CD4-positive, CD25-positive, alpha-beta regulatory T cell (primary cell): ENCODE measurements at regions not wholly inside any gene's neighbourhood (a gene's known extent, or its start where the extent isn't known, plus 50 kb on each side); places are given as distances from the start of the nearest gene placed in this dataset.

Experiments
- ATAC-seq, 2 donors: fragments of 150-1000 bp; cut with Tn5 transposase; one replicate each; pipeline ENCODE4 v1.10.0; 2021; ENCODE audit warnings: low read depth in 2 of 2, moderate number of reproducible peaks in 2 of 2, moderate library complexity in 1 of 2
- DNase-seq, 3 donors: peaks; one replicate each; pipeline versions ENCODE4 v3.0.0 to v3.0.0-alpha.2; 2012 to 2022; ENCODE audit warnings: mixed read lengths in 1 of 3
- H3K27ac ChIP-seq: one replicate; pipeline ENCODE4 v1.7.0; 2013; ENCODE audit warnings: mild to moderate bottlenecking, low read length; ENCODE audit not compliant: insufficient read depth, poor library complexity, severe bottlenecking
- H3K27me3 ChIP-seq: one replicate; pipeline ENCODE4 v1.7.0; 2013; ENCODE audit warnings: low read length; ENCODE audit not compliant: control insufficient read depth, insufficient read depth
- H3K36me3 ChIP-seq: one replicate; pipeline ENCODE4 v1.7.0; 2013; ENCODE audit warnings: mild to moderate bottlenecking, low read length, moderate library complexity; ENCODE audit not compliant: control insufficient read depth, insufficient read depth
- H3K4me1 ChIP-seq: 2 replicates; pipeline ENCODE4 v1.7.0; 2013; ENCODE audit warnings: mild to moderate bottlenecking, low read length; ENCODE audit not compliant: insufficient read depth, control insufficient read depth, poor library complexity, severe bottlenecking
- H3K4me3 ChIP-seq: one replicate; pipeline ENCODE4 v1.7.0; 2013; ENCODE audit warnings: low read depth, mild to moderate bottlenecking, low read length, moderate library complexity
- H3K9me3 ChIP-seq, 2 experiments: 1 replicate in 1 of 2; 2 replicates in 1 of 2; pipeline ENCODE4 v1.7.0; 2013; ENCODE audit warnings: low read length in 2 of 2, mild to moderate bottlenecking in 1 of 2, moderate library complexity in 1 of 2; ENCODE audit not compliant: control insufficient read depth in 2 of 2
- H3K27ac Mint-ChIP-seq, 3 donors: one replicate each; pipeline ENCODE4 v1.8.0; 2020 to 2022; ENCODE audit warnings: mild to moderate bottlenecking in 3 of 3, mixed read lengths in 3 of 3, moderate library complexity in 2 of 3
- H3K27me3 Mint-ChIP-seq: one replicate; pipeline ENCODE4 v1.8.0; 2022; ENCODE audit warnings: mild to moderate bottlenecking, mixed read lengths
- H3K36me3 Mint-ChIP-seq: one replicate; pipeline ENCODE4 v1.8.0; 2020; ENCODE audit warnings: mixed read lengths
- H3K4me1 Mint-ChIP-seq, 4 donors: one replicate each; pipeline ENCODE4 v1.8.0; 2020 to 2022; ENCODE audit warnings: mixed read lengths in 4 of 4, mild to moderate bottlenecking in 1 of 4
- H3K4me3 Mint-ChIP-seq, 4 donors: one replicate each; pipeline ENCODE4 v1.8.0; 2020 to 2022; ENCODE audit warnings: mild to moderate bottlenecking in 4 of 4, mixed read lengths in 4 of 4, moderate library complexity in 3 of 4
- H3K9me3 Mint-ChIP-seq, 7 donors: one replicate each; pipeline ENCODE4 v1.8.0; 2020 to 2022; ENCODE audit warnings: mixed read lengths in 7 of 7, mild to moderate bottlenecking in 3 of 7, moderate library complexity in 2 of 7

- Histone ChIP-seq H3K27me3 (no peaks in the 10 kb centered on the region), H3K27ac (no peak overlapping the region), H3K4me3 (no peak overlapping the region), H3K4me1 (no peaks in the 10 kb centered on the region), H3K9me3 (no peaks in the 10 kb centered on the region), H3K36me3 (no peaks in the 10 kb centered on the region)
- no peak for DNase-seq
- no peak for ATAC-seq
- no peaks in the 10 kb centered on the region for H3K4me1 Mint-ChIP-seq
- no peaks in the 10 kb centered on the region for H3K27me3 Mint-ChIP-seq
- no peak overlapping the region for H3K27ac Mint-ChIP-seq
- no peaks in the 10 kb centered on the region for H3K36me3 Mint-ChIP-seq
- H3K9me3 Mint-ChIP-seq, result peaks cover 0 to 3% (median 0%) of the 10 kb centered on the region in 7 donors
- H3K4me3 Mint-ChIP-seq, result no peak overlapping the region
Observed at GRCh38 chr2:107607473-107607872, 219.2 kb upstream of the RGPD4 start.

- Mint-ChIP-seq H3K36me3 (no peaks in the 10 kb centered on the region), H3K4me3 (no peak overlapping the region), H3K27me3 (no peaks in the 10 kb centered on the region), H3K27ac (no peak overlapping the region), H3K4me1 (no peaks in the 10 kb centered on the region), H3K9me3 (peaks cover 0 to 8% (median 2%) of the 10 kb centered on the region in 7 donors)
- ATAC-seq (no peak), DNase-seq (no peak)
- Histone ChIP-seq H3K9me3 (peaks cover 0 to 3% of the 10 kb centered on the region in 2 experiments), H3K27ac (no peak overlapping the region), H3K27me3 (no peaks in the 10 kb centered on the region), H3K4me1 (no peaks in the 10 kb centered on the region), H3K36me3 (no peaks in the 10 kb centered on the region), H3K4me3 (no peak overlapping the region)
Observed at GRCh38 chr2:107615039-107615438, 211.7 kb upstream of the RGPD4 start.

GRCh38 chr2:107618769-107619168 lies 207.9 kb upstream of the RGPD4 start:
- no peaks in the 10 kb centered on the region for H3K36me3 ChIP-seq
- no peak for ATAC-seq
- Mint-ChIP-seq H3K27me3 (no peaks in the 10 kb centered on the region), H3K36me3 (no peaks in the 10 kb centered on the region), H3K9me3 (peaks cover 0 to 8% (median 3%) of the 10 kb centered on the region in 7 donors), H3K27ac (no peak overlapping the region), H3K4me1 (no peaks in the 10 kb centered on the region), H3K4me3 (no peak overlapping the region)
- peaks cover 0 to 3% of the 10 kb centered on the region in 2 experiments for H3K9me3 ChIP-seq
- H3K27me3 ChIP-seq, result no peaks in the 10 kb centered on the region
- no peak overlapping the region for H3K4me3 ChIP-seq
- DNase-seq, result no peak
- H3K4me1 ChIP-seq, result no peaks in the 10 kb centered on the region
- no peak overlapping the region for H3K27ac ChIP-seq

GRCh38 chr2:107621186-107622165 lies 205.2 kb upstream of the RGPD4 start:
- Mint-ChIP-seq H3K27ac (no peak overlapping the region), H3K9me3 (peaks cover 2 to 11% (median 6%) of the 10 kb centered on the region in 7 donors), H3K4me3 (no peak overlapping the region), H3K27me3 (peaks cover 5% of the 10 kb centered on the region), H3K4me1 (no peaks in the 10 kb centered on the region), H3K36me3 (no peaks in the 10 kb centered on the region)
- Histone ChIP-seq H3K36me3 (no peaks in the 10 kb centered on the region), H3K27me3 (no peaks in the 10 kb centered on the region), H3K9me3 (peaks cover 0 to 11% of the 10 kb centered on the region in 2 experiments), H3K4me3 (no peak overlapping the region), H3K27ac (no peak overlapping the region), H3K4me1 (no peaks in the 10 kb centered on the region)
- ATAC-seq (no peak), DNase-seq (no peak)

GRCh38 chr2:107622741-107623310 lies 203.9 kb upstream of the RGPD4 start:
- Mint-ChIP-seq H3K4me1 (no peaks in the 10 kb centered on the region), H3K9me3 (peaks cover 3 to 18% (median 10%) of the 10 kb centered on the region in 7 donors), H3K27ac (no peak overlapping the region), H3K4me3 (no peak overlapping the region), H3K27me3 (peaks cover 5% of the 10 kb centered on the region), H3K36me3 (no peaks in the 10 kb centered on the region)
- no peaks in the 10 kb centered on the region for H3K4me1 ChIP-seq
- no peak overlapping the region for H3K4me3 ChIP-seq
- H3K36me3 ChIP-seq, result no peaks in the 10 kb centered on the region
- no peaks in the 10 kb centered on the region for H3K27me3 ChIP-seq
- DNase-seq (no peak), ATAC-seq (no peak)
- peaks cover 0 to 11% of the 10 kb centered on the region in 2 experiments for H3K9me3 ChIP-seq
- H3K27ac ChIP-seq, result no peak overlapping the region

GRCh38 chr2:107625982-107626381 lies 200.7 kb upstream of the RGPD4 start:
- H3K4me1 ChIP-seq, result no peaks in the 10 kb centered on the region
- no peak overlapping the region for H3K27ac ChIP-seq
- no peak overlapping the region for H3K27ac Mint-ChIP-seq
- H3K4me3 ChIP-seq, result no peak overlapping the region
- H3K4me1 Mint-ChIP-seq, result no peaks in the 10 kb centered on the region
- peaks cover 3 to 8% of the 10 kb centered on the region in 2 experiments for H3K9me3 ChIP-seq
- H3K4me3 Mint-ChIP-seq, result no peak overlapping the region
- no peaks in the 10 kb centered on the region for H3K36me3 Mint-ChIP-seq
- H3K27me3 ChIP-seq, result no peaks in the 10 kb centered on the region
- DNase-seq (no peak), ATAC-seq (no peak)
- H3K9me3 Mint-ChIP-seq, result peaks cover 3 to 26% (median 12%) of the 10 kb centered on the region in 7 donors
- H3K36me3 ChIP-seq, result no peaks in the 10 kb centered on the region
- H3K27me3 Mint-ChIP-seq, result peaks cover 5% of the 10 kb centered on the region

GRCh38 chr2:107627164-107627563 lies 199.5 kb upstream of the RGPD4 start:
- Mint-ChIP-seq H3K36me3 (no peaks in the 10 kb centered on the region), H3K4me1 (no peaks in the 10 kb centered on the region), H3K27me3 (peaks cover 5% of the 10 kb centered on the region), H3K4me3 (no peak overlapping the region), H3K9me3 (peaks cover 3 to 31% (median 11%) of the 10 kb centered on the region in 7 donors), H3K27ac (no peak overlapping the region)
- H3K4me3 ChIP-seq, result no peak overlapping the region
- peaks cover 3 to 8% of the 10 kb centered on the region in 2 experiments for H3K9me3 ChIP-seq
- H3K27me3 ChIP-seq, result no peaks in the 10 kb centered on the region
- H3K4me1 ChIP-seq, result no peaks in the 10 kb centered on the region
- no peaks in the 10 kb centered on the region for H3K36me3 ChIP-seq
- no peak for ATAC-seq
- DNase-seq, result no peak
- H3K27ac ChIP-seq, result no peak overlapping the region
